Gastroesophageal sphincter (tissue), 4 donors: ENCODE measurements at regions not wholly inside any gene's neighbourhood (a gene's known extent, or its start where the extent isn't known, plus 50 kb on each side); places are given as distances from the start of the nearest gene placed in this dataset.

Source experiments
- ATAC-seq: fragments of 150-250 bp; one replicate; pipeline ENCODE4 v1.9.1; 2016; ENCODE audit warnings: mild to moderate bottlenecking, moderate library complexity
- H3K27ac ChIP-seq, 4 donors: fragments of 200-600 bp; sonication (generic) in 3 of 4; 1 replicate in 3 of 4; 2 replicates in 1 of 4; pipeline ENCODE4 v1.5.1; 2016 to 2019
- H3K27me3 ChIP-seq: fragments of 200-600 bp; sonication (generic); one replicate; pipeline ENCODE4 v1.5.1; 2019
- H3K36me3 ChIP-seq, 2 donors: fragments of 200-600 bp; sonication (generic); one replicate each; pipeline ENCODE4 v1.5.1; 2019; ENCODE audit warnings: control low read depth in 1 of 2
- H3K4me1 ChIP-seq, 3 donors: fragments of 200-600 bp; sonication (generic); 1 replicate in 2 of 3; 2 replicates in 1 of 3; pipeline ENCODE4 v1.5.1; 2016 to 2019; ENCODE audit warnings: control low read depth in 2 of 3
- H3K4me3 ChIP-seq, 2 donors: fragments of 200-600 bp; sonication (generic); one replicate each; pipeline ENCODE4 v1.5.1; 2019; ENCODE audit warnings: mild to moderate bottlenecking in 1 of 2, moderate library complexity in 1 of 2
- H3K9me3 ChIP-seq, 3 donors: fragments of 200-600 bp; sonication (generic); one replicate each; pipeline ENCODE4 v1.5.1; 2017 to 2019; ENCODE audit warnings: control low read depth in 2 of 3
- CTCF ChIP-seq, 4 experiments: fragments of 200-600 bp in 2 of 4; fragments of 450-650 bp in 2 of 4; sonication (generic) in 1 of 4; IDR thresholded peaks; one replicate each; pipeline ENCODE4 v1.5.1; 2017 to 2019; ENCODE audit warnings: antibody characterized with exemption in 4 of 4, mild to moderate bottlenecking in 2 of 4, moderate library complexity in 2 of 4
- EP300 ChIP-seq: sonication (generic); formaldehyde crosslinking; IDR thresholded peaks from one replicate; pipeline ENCODE4 v1.6.1; 2017; ENCODE audit warnings: antibody characterized with exemption, mild to moderate bottlenecking
- POLR2A ChIP-seq, 2 donors: fragments of 450-650 bp; IDR thresholded peaks; one replicate each; pipeline ENCODE4 v1.6.1; 2017; ENCODE audit warnings: antibody characterized with exemption in 2 of 2, mild to moderate bottlenecking in 2 of 2, moderate library complexity in 1 of 2
- POLR2AphosphoS5 ChIP-seq: sonication (generic); formaldehyde crosslinking; IDR thresholded peaks from one replicate; pipeline ENCODE4 v1.6.1; 2017; ENCODE audit warnings: antibody characterized with exemption
- WGBS, 2 donors: methylation state at CpG; one replicate each; pipeline ENCODE4 v1.1.5; 2018; ENCODE audit warnings: low coverage in 1 of 2; 5-methylcytosine and 5-hydroxymethylcytosine counted together

GRCh38 chr5:125750147-125750860, 672.9 kb upstream of the GRAMD2B start:
- no peak for ATAC-seq
- WGBS, 2 donors, result 77 to 87% methylated on average over 3 of the region's 3 CpGs
- Histone ChIP-seq H3K4me1 (no peaks in the 10 kb centered on the region), H3K4me3 (no peak overlapping the region), H3K27me3 (no peaks in the 10 kb centered on the region), H3K9me3 (no peaks in the 10 kb centered on the region), H3K36me3 (no peaks in the 10 kb centered on the region), H3K27ac (no peak overlapping the region)
- TF ChIP-seq POLR2A (IDR thresholded peaks at IDR 0.05) (no peak), CTCF (IDR thresholded peaks at IDR 0.05) (no peak), EP300 (no peak), POLR2AphosphoS5 (no peak)

DNA sequence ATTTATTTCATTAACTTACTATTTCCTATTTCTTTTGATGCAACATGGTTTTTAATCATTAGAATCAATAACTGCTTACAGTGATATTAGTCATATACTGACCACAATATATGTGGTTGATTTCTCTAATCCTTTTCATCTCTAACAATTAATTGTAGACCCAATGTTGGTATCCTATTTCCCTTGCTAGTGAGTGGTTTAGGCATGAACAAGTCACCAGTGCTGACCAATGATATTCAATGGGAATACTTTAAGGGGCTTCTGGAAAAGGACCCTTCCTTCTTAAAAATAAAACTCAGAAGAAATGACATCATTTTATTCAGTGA, 672.4 kb upstream of the GRAMD2B start:
- H3K27ac ChIP-seq, result no peak overlapping the region
- no peaks in the 10 kb centered on the region for H3K4me1 ChIP-seq
- no peak overlapping the region for H3K4me3 ChIP-seq
- no peaks in the 10 kb centered on the region for H3K9me3 ChIP-seq
- no peak for TF ChIP-seq EP300
- no peak for TF ChIP-seq POLR2AphosphoS5
- no peak for TF ChIP-seq POLR2A (IDR thresholded peaks at IDR 0.05)
- TF ChIP-seq CTCF (IDR thresholded peaks at IDR 0.05), result no peak
- H3K36me3 ChIP-seq, result no peaks in the 10 kb centered on the region
- no peak for ATAC-seq
- H3K27me3 ChIP-seq, result no peaks in the 10 kb centered on the region

GRCh38 chr5:125756456-125756855, 666.8 kb upstream of the GRAMD2B start:
- no peaks in the 10 kb centered on the region for H3K4me1 ChIP-seq
- H3K9me3 ChIP-seq, result peaks cover 0 to 5% (median 0%) of the 10 kb centered on the region in 3 donors
- no peak overlapping the region for H3K4me3 ChIP-seq
- WGBS, 2 donors, result 67 to 85% methylated on average over 2 of the region's 2 CpGs
- H3K36me3 ChIP-seq, result no peaks in the 10 kb centered on the region
- H3K27ac ChIP-seq, result no peak overlapping the region
- no peaks in the 10 kb centered on the region for H3K27me3 ChIP-seq
- no peak for ATAC-seq
- TF ChIP-seq CTCF (IDR thresholded peaks at IDR 0.05) (no peak), EP300 (no peak), POLR2A (IDR thresholded peaks at IDR 0.05) (no peak), POLR2AphosphoS5 (no peak)

DNA sequence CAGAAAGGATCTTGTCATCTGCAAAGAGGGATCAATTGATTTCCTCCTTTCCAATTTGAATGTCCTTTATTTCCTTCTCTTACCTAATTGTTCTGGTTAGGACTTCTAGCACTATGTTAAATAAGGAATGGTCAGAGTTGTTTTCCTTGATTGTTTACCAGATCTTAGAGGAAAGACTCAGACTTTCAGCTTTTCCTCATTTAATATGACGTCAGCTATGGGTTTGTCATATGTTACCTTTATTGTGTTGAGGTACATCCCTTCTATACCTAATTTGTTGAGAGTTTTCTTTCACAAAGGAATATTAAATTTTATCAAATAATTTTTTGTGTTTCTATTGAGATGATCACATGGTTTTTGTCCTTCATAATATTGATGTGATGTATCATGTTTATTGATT, 656.5 kb upstream of the GRAMD2B start:
- ATAC-seq, result no peak
- no peaks in the 10 kb centered on the region for H3K27me3 ChIP-seq
- WGBS, 2 donors, result 83% methylated on average over 1 of the region's 1 CpG; no CpG with 5 or more reads in 1 of the 2 donors
- H3K4me3 ChIP-seq, result no peak overlapping the region
- H3K27ac ChIP-seq, result no peak overlapping the region
- TF ChIP-seq CTCF (IDR thresholded peaks at IDR 0.05) (no peak), EP300 (no peak), POLR2AphosphoS5 (no peak), POLR2A (IDR thresholded peaks at IDR 0.05) (no peak)
- H3K4me1 ChIP-seq, result no peaks in the 10 kb centered on the region
- no peaks in the 10 kb centered on the region for H3K36me3 ChIP-seq
- peaks cover 0 to 3% (median 0%) of the 10 kb centered on the region in 3 donors for H3K9me3 ChIP-seq

DNA sequence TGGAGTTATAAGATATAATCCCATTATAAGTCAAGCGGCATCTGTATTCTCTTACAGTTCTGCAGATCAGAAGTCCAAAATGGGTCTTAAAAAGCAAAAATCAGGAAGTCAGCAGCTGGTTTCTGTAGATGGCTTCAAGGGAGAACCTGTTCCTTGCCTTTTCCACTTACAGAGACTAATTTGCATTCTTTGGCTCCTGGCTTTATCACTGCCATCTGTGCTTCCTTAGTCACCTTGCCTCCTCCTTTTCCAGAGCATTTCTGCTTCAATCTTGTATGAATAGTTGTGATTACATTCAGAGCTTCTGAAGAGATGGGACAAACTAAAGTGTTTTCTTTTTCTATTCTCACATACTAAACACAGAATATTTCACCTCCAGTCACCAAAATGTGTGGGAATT, 647.3 kb upstream of the GRAMD2B start:
- no peak overlapping the region for H3K27ac ChIP-seq
- no peaks in the 10 kb centered on the region for H3K27me3 ChIP-seq
- no peaks in the 10 kb centered on the region for H3K4me1 ChIP-seq
- H3K9me3 ChIP-seq, result no peaks in the 10 kb centered on the region
- H3K36me3 ChIP-seq, result no peaks in the 10 kb centered on the region
- ATAC-seq, result no peak
- no peak overlapping the region for H3K4me3 ChIP-seq
- TF ChIP-seq POLR2A (IDR thresholded peaks at IDR 0.05), result no peak
- no peak for TF ChIP-seq CTCF (IDR thresholded peaks at IDR 0.05)
- TF ChIP-seq EP300, result no peak
- TF ChIP-seq POLR2AphosphoS5, result no peak
- 100% methylated on average over 1 of the region's 1 CpG for WGBS, 2 donors
